T47D (cell line): ENCODE measurements at regions not wholly inside any gene's neighbourhood (a gene's known extent, or its start where the extent isn't known, plus 50 kb on each side); places are given as distances from the start of the nearest gene placed in this dataset.

ENCODE experiments used
- DNase-seq, 2 experiments: peaks; one replicate each; pipeline versions ENCODE4 v3.0.0 to v3.0.0-alpha.2; 2011 to 2012; ENCODE audit warnings: low read depth in 1 of 2, low spot score in 1 of 2
- JUND ChIP-seq: IDR thresholded peaks from 2 replicates; pipeline ENCODE4 v1.6.1; 2012; ENCODE audit warnings: low read depth
- in situ Hi-C: cut with HindIII; loops from 2 replicates; pipeline ENCODE4 v1.10.0; 2016; ENCODE audit warnings: low sequenced_read_pairs, low pct_unique_long_range_greater_than_20kb

DNA sequence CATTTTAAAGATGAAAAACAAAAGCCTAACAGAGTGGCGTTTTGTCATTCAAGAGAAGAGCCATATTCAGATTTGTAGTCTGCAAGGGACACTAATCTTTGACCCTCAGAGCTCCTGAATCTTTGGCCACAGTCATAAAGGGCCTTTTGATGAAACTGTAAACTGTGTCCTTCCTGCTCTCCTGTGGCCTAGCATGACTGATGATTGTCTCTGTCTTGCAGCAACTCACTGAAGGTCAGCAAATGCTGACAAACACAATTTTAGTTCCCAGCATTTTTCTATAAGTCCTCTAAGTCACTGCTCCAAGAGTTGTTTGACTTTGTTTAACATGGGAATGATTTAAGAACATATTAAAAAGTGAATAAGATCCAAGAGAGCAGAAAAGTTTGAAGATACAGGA is 55.3 kb upstream of the PRELP start:
- in situ Hi-C loops = no loop called here
- no peak for TF ChIP-seq JUND
- DNase-seq = no peak

DNA sequence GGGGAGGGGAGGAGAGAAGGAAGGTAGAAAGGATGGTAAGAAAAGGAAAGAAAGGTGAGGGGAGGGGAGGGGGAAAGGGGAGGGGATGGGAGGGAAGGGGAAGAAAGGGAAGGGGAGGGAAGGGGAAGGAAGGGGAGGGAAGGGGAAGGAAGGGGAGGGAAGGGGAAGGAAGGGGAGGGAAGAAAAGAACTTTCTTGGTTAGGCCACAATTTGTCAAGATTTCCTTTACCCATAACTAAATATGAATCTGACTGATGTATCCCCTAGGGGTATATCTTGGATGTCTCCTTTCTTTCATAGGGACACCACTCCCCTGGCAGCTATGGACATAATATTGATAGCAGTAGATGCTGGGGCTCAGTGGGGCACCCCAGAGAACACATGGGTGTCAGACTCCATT is 54.4 kb upstream of the PRELP start:
- in situ Hi-C loops = no loop called here
- TF ChIP-seq JUND = no peak
- no peak for DNase-seq

DNA sequence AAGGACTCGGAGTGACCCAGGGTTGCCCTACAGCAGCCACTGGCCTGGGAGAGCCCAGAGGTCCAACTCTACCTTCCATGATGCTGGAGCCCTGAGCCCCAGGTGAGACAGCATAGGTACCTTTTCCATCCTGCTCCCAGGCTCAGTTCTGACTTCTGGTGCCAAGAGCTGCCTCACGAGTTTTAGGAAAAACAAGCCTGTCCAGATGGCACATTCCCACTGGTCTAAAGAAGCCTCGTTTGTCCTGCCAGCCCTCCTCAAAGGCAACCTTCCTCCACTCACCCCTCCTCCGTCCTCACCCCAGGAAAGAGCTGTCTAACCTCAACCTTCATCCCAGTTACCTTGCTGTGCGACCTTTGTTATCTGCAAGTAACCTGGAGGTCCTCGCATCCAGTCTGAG is 53.5 kb upstream of the PRELP start:
- no peak for TF ChIP-seq JUND
- DNase-seq = peak in 1 of 2 experiments; percentile 74
- in situ Hi-C loops = no loop called here

DNA sequence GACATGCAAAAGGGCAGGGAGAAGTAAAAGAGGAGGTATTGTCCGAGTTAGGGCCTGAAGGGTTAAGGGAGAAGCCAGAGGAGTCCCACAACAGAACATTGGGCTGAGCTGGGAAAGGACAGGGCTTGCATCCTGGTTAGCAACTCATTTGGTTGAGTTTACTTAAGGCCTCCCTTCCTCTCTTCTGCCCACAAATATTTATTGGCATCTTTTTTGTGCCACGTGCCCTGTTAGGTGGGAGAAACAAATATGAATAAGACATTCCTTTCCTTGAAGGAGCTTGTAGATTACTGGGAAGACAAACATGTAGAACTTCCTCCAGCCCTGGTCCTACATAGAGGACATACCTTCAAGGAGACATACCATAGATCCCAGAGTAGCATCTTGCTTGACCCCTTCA is 53.0 kb upstream of the PRELP start:
- in situ Hi-C loops = no loop called here
- 0 out of 2 replicates have a peak, but pooled peaks have one; percentile 61 for TF ChIP-seq JUND
- DNase-seq = peak; percentile 21 to 96

DNA sequence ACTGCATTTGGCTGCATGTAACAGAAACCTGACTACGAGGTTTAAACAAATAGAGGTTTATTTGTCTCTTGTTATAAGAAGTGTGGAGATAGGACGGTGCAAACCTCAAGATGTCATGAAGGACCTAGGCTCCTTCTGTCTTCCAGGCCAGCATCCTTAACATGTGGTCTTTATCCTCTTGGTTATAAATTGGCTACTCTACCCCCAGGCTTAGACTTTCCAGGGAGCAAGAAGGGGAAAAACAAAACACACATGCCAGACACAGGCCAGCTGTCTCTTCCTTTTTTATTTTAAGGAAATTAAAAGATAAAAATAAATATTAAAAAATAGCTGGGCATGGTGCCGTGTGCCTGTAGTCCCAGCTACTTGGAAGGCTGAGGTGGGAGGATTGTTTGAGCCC is 51.3 kb upstream of the PRELP start:
- no peak for TF ChIP-seq JUND
- in situ Hi-C loops = no loop called here
- DNase-seq = no peak

DNA sequence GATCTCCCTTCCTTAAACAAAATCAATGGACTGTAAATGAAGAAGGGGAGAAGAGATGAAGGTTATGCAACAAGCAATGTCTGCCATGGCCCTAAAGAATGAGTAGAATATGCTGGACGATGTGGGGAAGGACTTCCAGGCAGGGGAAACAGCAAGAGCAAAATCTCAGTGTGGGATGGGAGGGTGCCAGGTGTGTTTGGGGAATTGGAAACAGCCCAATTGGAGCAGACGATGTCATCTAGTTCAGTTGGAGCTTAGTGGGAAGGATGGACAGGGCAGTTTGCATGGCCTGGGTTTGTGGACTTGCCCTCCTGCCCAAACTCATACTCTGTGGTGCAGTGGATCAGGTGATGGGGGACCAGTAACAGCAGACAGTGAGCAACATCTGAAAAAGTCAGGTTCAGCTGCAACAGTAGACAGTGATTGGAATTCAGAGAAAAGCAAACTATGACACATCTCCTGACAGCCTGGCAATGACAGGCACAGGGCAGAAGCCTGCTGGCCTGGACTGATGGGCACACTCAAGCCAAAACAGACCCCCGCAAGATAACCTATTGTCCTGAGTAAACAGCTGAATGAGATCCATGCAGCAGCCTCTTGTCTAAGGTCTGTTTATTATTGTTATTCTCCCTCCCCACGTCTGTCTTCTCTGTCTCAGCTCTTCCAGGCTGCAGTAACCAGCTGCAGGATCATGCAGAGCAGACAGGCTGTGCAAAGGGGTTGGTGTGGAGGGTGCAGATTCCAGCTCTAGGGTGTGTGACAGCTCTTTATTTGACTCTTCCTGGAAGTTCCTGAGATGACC is 50.5 kb upstream of the PRELP start:
- peak in 1 of 2 experiments; percentile 29 for DNase-seq
- TF ChIP-seq JUND = no peak
- in situ Hi-C loops = no loop called here

DNA sequence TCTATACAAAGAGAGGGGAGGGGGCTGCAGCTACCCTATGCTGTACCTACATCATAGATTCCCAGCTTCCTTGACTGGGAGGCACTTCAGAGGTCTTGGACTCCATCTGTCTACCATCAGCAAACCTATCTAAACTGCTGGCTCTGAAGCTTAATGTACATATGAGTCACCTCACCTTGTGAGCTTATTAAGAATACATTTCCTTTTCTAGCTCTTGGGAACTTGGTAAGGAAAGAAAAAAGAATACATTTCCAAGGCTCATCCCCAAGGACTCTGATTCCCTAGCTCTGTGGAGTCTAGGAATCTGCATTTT is 50.0 kb upstream of the PRELP start:
- no peak; the same call in 1 of the 2 replicates for TF ChIP-seq JUND
- in situ Hi-C loops = no loop called here
- DNase-seq = no peak
